Erythroblast (primary cell): ENCODE measurements at regions not wholly inside any gene's neighbourhood (a gene's known extent, or its start where the extent isn't known, plus 50 kb on each side); places are given as distances from the start of the nearest gene placed in this dataset.
"Not testable (repeated sequence)": the region's sequence is repeated elsewhere in the genome, so short reads cannot be mapped to it uniquely, and the experiment has no call there.

Source experiments
- GATA1 ChIP-seq: IDR thresholded peaks from 2 replicates; pipeline ENCODE4 v1.6.1; 2011; ENCODE audit warnings: low read depth, mild to moderate bottlenecking, control low read depth, low read length, moderate library complexity
- POLR2A ChIP-seq: IDR thresholded peaks from 2 replicates; pipeline ENCODE4 v1.6.1; 2011; ENCODE audit warnings: mild to moderate bottlenecking, low read length

GRCh38 chr2:131722256-131722655, 194.6 kb downstream of the CCDC74A start:
- TF ChIP-seq POLR2A, GATA1: not testable (repeated sequence)
